ENCODE measurements at regions not wholly inside any gene's neighbourhood (a gene's known extent, or its start where the extent isn't known, plus 50 kb on each side); places are given as distances from the start of the nearest gene placed in this dataset.

DNA sequence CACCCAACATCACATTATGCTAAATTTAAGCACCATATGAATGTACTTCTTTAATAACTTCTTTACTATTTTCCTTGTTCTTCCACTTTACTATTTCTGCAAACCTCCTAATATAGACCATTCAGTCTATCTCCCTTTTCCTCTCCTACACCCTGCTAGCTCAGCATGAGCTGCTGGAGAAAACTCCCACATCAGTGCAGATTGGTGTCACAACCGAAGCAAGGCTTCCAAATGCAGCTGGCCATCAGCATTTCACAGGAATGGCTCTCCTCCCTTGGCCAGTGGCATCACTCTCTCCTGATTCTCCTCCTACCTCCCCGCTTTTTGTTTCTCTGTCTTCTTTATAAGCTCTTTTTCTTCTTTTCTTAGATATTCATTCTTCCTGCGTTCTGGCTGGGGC, 118.7 kb upstream of the ZC3H12C start:
- DNase-seq (ENCODE audit: low spot score) (no peak), ATAC-seq (ENCODE audit: low FRiP score) (no peak)

DNA sequence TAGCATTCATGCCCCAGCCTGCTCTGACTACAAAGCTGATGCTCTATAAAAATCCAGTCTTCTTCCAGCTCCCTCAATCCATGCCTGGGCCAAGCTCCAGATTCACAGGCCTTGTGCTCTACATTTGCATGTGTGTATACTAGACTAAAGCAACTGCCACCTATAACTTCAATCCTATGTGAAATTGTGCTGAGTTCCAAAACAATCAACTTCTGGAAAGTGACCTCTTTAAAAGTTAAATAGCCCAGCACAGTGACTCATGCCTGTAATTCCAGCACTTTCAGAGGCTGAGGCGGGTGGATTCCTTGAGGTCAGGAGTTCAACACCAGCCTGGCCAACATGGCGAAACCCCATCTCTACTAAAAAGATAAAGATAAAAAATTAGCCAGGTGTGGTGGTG, 114.3 kb upstream of the ZC3H12C start:
- no peak for DNase-seq (ENCODE audit: low spot score)
- ATAC-seq (ENCODE audit: low FRiP score) = no peak
- TF ChIP-seq, protein P1, sequence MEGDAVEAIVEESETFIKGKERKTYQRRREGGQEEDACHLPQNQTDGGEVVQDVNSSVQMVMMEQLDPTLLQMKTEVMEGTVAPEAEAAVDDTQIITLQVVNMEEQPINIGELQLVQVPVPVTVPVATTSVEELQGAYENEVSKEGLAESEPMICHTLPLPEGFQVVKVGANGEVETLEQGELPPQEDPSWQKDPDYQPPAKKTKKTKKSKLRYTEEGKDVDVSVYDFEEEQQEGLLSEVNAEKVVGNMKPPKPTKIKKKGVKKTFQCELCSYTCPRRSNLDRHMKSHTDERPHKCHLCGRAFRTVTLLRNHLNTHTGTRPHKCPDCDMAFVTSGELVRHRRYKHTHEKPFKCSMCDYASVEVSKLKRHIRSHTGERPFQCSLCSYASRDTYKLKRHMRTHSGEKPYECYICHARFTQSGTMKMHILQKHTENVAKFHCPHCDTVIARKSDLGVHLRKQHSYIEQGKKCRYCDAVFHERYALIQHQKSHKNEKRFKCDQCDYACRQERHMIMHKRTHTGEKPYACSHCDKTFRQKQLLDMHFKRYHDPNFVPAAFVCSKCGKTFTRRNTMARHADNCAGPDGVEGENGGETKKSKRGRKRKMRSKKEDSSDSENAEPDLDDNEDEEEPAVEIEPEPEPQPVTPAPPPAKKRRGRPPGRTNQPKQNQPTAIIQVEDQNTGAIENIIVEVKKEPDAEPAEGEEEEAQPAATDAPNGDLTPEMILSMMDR (IDR thresholded peaks at IDR 0.05) = no peak

More for the DNA sequence above, 118.7 kb upstream of the ZC3H12C start:
- TF ChIP-seq, protein P1 (IDR thresholded peaks at IDR 0.05) = no peak

DNA sequence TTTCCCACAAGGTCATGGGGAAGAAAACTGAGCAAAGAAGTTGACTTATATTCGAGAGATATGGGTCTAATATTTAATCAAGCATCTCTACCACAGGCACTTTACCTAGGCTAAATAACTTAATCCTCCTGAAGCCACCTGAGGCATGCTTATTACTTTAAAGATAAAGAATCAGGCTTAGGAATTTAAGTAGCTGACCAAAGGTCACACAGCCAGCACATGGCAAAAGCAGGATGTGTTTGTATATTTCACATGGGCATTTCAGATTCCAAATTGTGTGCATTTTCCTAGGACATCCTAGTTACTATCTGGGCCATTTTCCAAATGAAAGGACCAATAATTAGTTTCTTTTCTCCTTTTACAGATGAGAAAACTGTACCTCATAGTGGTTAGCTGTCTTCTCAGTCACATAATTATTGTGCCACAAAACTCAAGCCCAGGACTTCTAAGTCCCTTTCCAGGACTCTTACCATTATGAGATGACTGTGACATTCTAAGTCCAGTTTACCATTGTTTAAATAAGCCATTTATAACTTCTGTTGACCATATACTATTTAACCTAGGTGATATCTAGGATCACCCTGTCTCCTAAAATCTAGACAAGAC, 112.1 kb upstream of the ZC3H12C start:
- DNase-seq (ENCODE audit: low spot score) = no peak
- TF ChIP-seq, protein P1 (IDR thresholded peaks at IDR 0.05) = no peak

DNA sequence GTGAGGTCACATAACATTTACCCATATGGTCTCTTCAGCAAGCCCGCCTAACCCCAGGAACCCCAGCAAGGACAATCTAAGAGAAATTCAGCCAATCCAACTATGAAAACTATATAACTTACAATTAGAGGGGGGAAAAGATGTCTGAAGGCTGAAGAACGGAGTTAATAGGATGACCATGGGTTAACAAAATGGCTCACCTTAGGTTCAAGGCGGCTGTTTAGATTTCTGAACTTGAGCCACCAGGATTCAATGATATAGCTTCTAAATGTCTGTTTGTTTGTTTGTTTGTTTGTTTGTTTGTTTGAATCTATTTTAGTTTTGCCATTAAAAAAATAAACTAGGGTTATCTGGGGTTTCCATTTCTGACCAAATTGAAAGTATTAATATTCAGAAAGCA, 109.8 kb upstream of the ZC3H12C start:
- DNase-seq (ENCODE audit: low spot score) (no peak), ATAC-seq (ENCODE audit: low FRiP score) (no peak)
- TF ChIP-seq, protein P1 (IDR thresholded peaks at IDR 0.05) = no peak

More for the DNA sequence above, 112.1 kb upstream of the ZC3H12C start:
- no peak for ATAC-seq (ENCODE audit: low FRiP score)

DNA sequence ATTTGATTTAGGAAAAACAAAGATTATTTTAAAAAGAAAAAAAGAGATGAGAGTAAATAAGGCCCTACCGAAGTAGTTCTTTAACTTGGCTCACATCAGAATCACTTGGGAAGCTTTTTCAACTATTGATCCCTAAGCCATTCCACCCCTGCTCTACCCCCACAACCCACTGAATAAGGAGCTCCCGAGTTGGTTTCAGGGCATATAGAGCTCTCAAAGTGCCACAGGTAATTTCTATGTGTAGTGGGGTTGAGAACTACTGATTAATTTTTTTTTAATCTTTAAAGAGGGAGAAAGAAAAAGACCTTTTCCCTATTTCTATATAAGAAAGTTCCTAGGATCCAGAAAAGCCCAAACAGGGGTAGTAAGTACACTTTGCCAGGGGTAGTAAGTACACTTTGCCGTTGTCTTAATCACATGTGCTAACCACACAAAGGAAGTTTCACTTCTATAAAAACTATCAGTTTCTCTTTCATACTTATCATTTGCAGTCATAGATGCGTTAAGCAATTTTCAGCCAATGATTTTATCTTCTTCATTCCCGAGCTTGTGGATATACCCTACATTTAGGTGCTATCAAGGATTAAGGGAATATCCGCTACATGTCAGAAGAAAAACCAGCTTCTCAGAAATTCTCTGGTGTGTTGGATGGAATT, 108.4 kb upstream of the ZC3H12C start:
- ATAC-seq (ENCODE audit: low FRiP score) (no peak), DNase-seq (ENCODE audit: low spot score) (no peak)
- TF ChIP-seq, protein P1 (IDR thresholded peaks at IDR 0.05) = no peak

DNA sequence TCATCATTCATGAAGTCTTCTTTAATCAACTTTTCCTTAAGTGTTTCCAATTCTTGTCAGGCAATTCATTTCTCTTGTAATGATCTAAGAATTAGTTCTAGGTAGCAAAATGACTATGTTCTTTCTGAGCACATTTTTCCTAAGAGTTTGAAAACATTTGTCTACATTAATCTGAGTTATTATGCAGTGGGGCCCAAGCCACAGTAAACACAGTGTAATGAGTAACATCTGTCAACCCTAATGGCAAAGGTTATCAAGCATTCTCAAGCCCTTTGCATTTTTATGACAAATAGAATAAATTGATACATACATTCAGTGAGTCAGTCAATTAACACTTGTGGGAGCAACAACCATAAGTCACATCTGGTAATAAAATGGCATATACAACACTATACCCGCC, 106.7 kb upstream of the ZC3H12C start:
- ATAC-seq (ENCODE audit: low FRiP score) (no peak), DNase-seq (ENCODE audit: low spot score) (no peak)
- TF ChIP-seq, protein P1 (IDR thresholded peaks at IDR 0.05) = no peak

DNA sequence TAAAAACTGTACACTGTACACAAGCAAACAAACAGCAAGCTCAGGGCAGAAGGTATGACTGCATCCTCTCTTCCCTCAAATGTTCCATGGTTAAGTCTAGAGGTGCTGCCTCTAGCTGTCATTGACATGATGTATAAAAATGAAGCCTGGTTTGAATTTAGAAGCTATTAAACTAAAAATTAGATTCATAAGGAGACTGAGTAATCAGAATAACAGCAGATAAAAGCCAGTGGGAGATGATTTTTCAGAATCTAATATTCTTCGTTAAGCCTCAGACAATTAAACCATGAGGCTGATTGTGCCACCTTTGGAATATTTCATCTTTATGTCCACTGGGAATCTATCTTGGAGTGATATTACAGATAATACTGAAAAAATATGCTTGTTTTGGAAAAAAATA, 101.4 kb upstream of the ZC3H12C start:
- TF ChIP-seq, protein P1 (IDR thresholded peaks at IDR 0.05) = no peak
- DNase-seq (ENCODE audit: low spot score) (no peak), ATAC-seq (ENCODE audit: low FRiP score) (no peak)

Measured in omental fat pad (tissue), 3 donors.